ENCODE measurements at regions not wholly inside any gene's neighbourhood (a gene's known extent, or its start where the extent isn't known, plus 50 kb on each side); places are given as distances from the start of the nearest gene placed in this dataset.

- ATAC-seq, result no peak
- Histone ChIP-seq H3K4me1 (ENCODE audit: control insufficient read depth, insufficient read depth, low read length) (no peaks in the 10 kb centered on the region), H3K27me3 (ENCODE audit: control insufficient read depth, insufficient read depth, low read length) (no peaks in the 10 kb centered on the region), H3K9me3 (ENCODE audit: control insufficient read depth, insufficient read depth, low read depth, low read length) (no peaks in the 10 kb centered on the region), H3K4me3 (ENCODE audit: low read depth in 2 of 2, low read length in 2 of 2) (no peak overlapping the region), H3K36me3 (ENCODE audit: control insufficient read depth, insufficient read depth, low read length) (no peaks in the 10 kb centered on the region), H3K27ac (ENCODE audit: low read length) (no peak overlapping the region)
- in situ Hi-C loops (cut with HindIII; ENCODE audit: low pct_unique_long_range_greater_than_20kb, low sequenced_read_pairs), result no loop called here
- TF ChIP-seq CTCF (IDR thresholded peaks at IDR 0.05), result no peak
- TF ChIP-seq SIN3A (IDR thresholded peaks at IDR 0.05; ENCODE audit: borderline replicate concordance, insufficient read depth, low read depth, low read length), result no peak
- no peak for TF ChIP-seq TCF7L2 (IDR thresholded peaks at IDR 0.05; ENCODE audit: low read depth, low read length)
- TF ChIP-seq POLR2AphosphoS5 (IDR thresholded peaks at IDR 0.05; ENCODE audit: low read depth, low read length), result no peak
- BruUV-seq (replicated peaks), result no TSS peak
- POLR2A ChIA-PET, result no interaction called here
- DNase-seq (ENCODE audit: low read depth, low spot score), result no peak
- CTCF ChIA-PET, result no interaction called here
- intact Hi-C loops (cut with micrococcal nuclease; ENCODE audit: unreplicated experiment), result no loop called here
These were observed 348.3 kb downstream of the TSHZ3 start for GRCh38 chr19:31000913-31001312.

GRCh38 chr19:30999726-31000125 is 349.5 kb downstream of the TSHZ3 start:
- BruUV-seq (replicated peaks), result no TSS peak
- ATAC-seq (no peak), DNase-seq (ENCODE audit: low read depth, low spot score) (no peak)
- POLR2A ChIA-PET, result no interaction called here
- in situ Hi-C loops (cut with HindIII; ENCODE audit: low pct_unique_long_range_greater_than_20kb, low sequenced_read_pairs), result no loop called here
- TF ChIP-seq TCF7L2 (IDR thresholded peaks at IDR 0.05; ENCODE audit: low read depth, low read length) (no peak), POLR2AphosphoS5 (IDR thresholded peaks at IDR 0.05; ENCODE audit: low read depth, low read length) (no peak), SIN3A (IDR thresholded peaks at IDR 0.05; ENCODE audit: borderline replicate concordance, insufficient read depth, low read depth, low read length) (no peak), REST (IDR thresholded peaks at IDR 0.05; ENCODE audit: insufficient read depth in 1 of 2, low read depth in 2 of 2, low read length in 1 of 2) (no peak), CTCF (IDR thresholded peaks at IDR 0.05) (no peak)
- Histone ChIP-seq H3K4me3 (ENCODE audit: low read depth in 2 of 2, low read length in 2 of 2) (no peak overlapping the region), H3K27ac (ENCODE audit: low read length) (no peak overlapping the region), H3K9me3 (ENCODE audit: control insufficient read depth, insufficient read depth, low read depth, low read length) (no peaks in the 10 kb centered on the region), H3K27me3 (ENCODE audit: control insufficient read depth, insufficient read depth, low read length) (no peaks in the 10 kb centered on the region), H3K4me1 (ENCODE audit: control insufficient read depth, insufficient read depth, low read length) (no peaks in the 10 kb centered on the region), H3K36me3 (ENCODE audit: control insufficient read depth, insufficient read depth, low read length) (no peaks in the 10 kb centered on the region)
- intact Hi-C loops (cut with micrococcal nuclease; ENCODE audit: unreplicated experiment), result no loop called here
- CTCF ChIA-PET, result no interaction called here

All from Panc1 (cell line).